MM.1S (cell line): ENCODE measurements at regions not wholly inside any gene's neighbourhood (a gene's known extent, or its start where the extent isn't known, plus 50 kb on each side); places are given as distances from the start of the nearest gene placed in this dataset.
A peak's percentile ranks its signal among the peaks of the same experiment; 100 is the strongest.

Experiments used
- DNase-seq: peaks from one replicate; pipeline ENCODE4 v3.0.0-alpha.2; 2015
- H2AFZ ChIP-seq: fragments of 300-600 bp; sonication (generic); 2 replicates; pipeline ENCODE4 v1.6.0; 2016; ENCODE audit warnings: antibody characterized with exemption, low read length
- H3F3A ChIP-seq: fragments of 300-600 bp; sonication (generic); 2 replicates; pipeline ENCODE4 v1.6.1; 2016; ENCODE audit warnings: mild to moderate bottlenecking, antibody characterized with exemption, low read length, moderate library complexity, mixed read lengths; ENCODE audit not compliant: insufficient read depth
- H3K27ac ChIP-seq: fragments of 300-600 bp; sonication (generic); 2 replicates; pipeline ENCODE4 v1.5.1; 2016; ENCODE audit warnings: mild to moderate bottlenecking, low read length
- H3K27me3 ChIP-seq: fragments of 300-600 bp; sonication (generic); replicated peaks from 2 replicates; pipeline ENCODE4 v1.6.0; 2016; ENCODE audit warnings: low read length; ENCODE audit not compliant: insufficient read depth
- H3K36me3 ChIP-seq: fragments of 300-600 bp; sonication (generic); replicated peaks from 2 replicates; pipeline ENCODE4 v1.6.1; 2016; ENCODE audit warnings: mild to moderate bottlenecking, low read length, mixed read lengths; ENCODE audit not compliant: insufficient read depth
- H3K4me1 ChIP-seq: fragments of 300-600 bp; sonication (generic); 2 replicates; pipeline ENCODE4 v1.6.1; 2016; ENCODE audit warnings: low read length, mixed read lengths
- H3K4me2 ChIP-seq: fragments of 300-600 bp; sonication (generic); 2 replicates; pipeline ENCODE4 v1.6.0; 2016; ENCODE audit warnings: low read depth, low read length
- H3K4me3 ChIP-seq: fragments of 300-600 bp; sonication (generic); 2 replicates; pipeline ENCODE4 v1.5.1; 2016; ENCODE audit warnings: low read length, mixed read lengths
- H3K79me2 ChIP-seq: fragments of 300-600 bp; sonication (generic); 2 replicates; pipeline ENCODE4 v1.6.1; 2016; ENCODE audit warnings: mixed run types, low read length, mixed read lengths
- H3K9ac ChIP-seq: fragments of 300-600 bp; sonication (generic); 2 replicates; pipeline ENCODE4 v1.6.1; 2016; ENCODE audit warnings: low read length, mixed read lengths
- H3K9me2 ChIP-seq: fragments of 300-600 bp; sonication (generic); replicated peaks from 2 replicates; pipeline ENCODE4 v1.6.1; 2016; ENCODE audit warnings: mild to moderate bottlenecking, low read length, mixed read lengths; ENCODE audit not compliant: insufficient read depth
- H3K9me3 ChIP-seq: fragments of 300-600 bp; sonication (generic); replicated peaks from 2 replicates; pipeline ENCODE4 v1.6.1; 2016; ENCODE audit warnings: mild to moderate bottlenecking, low read length, mixed read lengths; ENCODE audit not compliant: insufficient read depth
- H4K20me1 ChIP-seq: fragments of 300-600 bp; sonication (generic); 2 replicates; pipeline ENCODE4 v1.6.1; 2016; ENCODE audit warnings: mild to moderate bottlenecking, low read length, moderate library complexity, mixed read lengths; ENCODE audit not compliant: insufficient read depth
- CTCF ChIP-seq: fragments of 300-600 bp; sonication (generic); IDR thresholded peaks from 2 replicates; pipeline ENCODE4 v1.5.1; 2016; ENCODE audit warnings: antibody characterized with exemption, low read length, mixed read lengths
- EZH2 ChIP-seq: fragments of 300-600 bp; sonication (generic); optimal IDR thresholded peaks from 2 replicates; pipeline ENCODE3; 2017; ENCODE audit warnings: low read depth, mild to moderate bottlenecking, antibody characterized with exemption, low read length, mixed read lengths
- EZH2phosphoT487 ChIP-seq: fragments of 300-600 bp; sonication (generic); IDR thresholded peaks from 2 replicates; pipeline ENCODE4 v1.6.1; 2018; ENCODE audit warnings: antibody characterized with exemption, low read length

DNA sequence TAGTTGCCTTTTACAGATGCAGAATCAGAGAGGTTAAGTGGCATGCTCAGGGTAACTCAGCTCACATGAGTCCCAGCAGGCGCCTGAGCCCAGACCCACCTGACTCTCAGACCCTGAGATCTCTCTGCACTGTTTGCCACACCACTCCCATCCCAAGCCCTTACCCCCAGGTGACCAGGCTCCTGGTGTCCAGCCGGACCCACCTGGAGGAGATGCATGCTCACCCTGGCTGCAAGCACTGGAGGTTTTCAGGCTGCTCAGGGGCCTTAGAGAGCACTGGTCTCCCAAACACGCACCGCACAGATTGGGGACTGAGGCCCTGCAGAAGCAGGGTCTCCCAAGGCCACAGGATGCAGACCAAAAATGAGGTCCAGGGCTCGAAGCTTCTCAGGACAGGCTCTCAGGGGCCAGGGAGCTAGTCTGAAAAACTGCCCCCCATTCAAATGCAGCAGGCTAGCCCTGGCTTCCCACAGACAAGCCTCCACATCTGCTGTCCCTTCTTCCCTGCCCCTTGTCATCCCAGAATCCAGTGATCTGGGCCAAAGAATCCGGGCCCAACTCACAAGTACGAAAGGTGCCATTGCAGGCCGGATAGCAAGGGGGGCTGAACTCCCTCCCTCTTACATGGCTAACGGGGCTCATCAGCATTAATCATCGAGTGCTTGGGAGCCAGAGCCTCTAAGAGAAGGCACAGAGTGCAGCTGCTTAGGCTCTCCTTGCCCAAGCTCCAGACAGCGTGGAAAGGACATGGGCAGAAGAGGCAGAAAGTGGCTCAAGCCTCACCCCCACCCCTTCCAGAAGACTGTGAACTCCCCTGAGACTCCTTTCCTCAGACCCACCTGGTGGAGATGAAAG is 90.2 kb upstream of the PRR20G start:
- H3K4me2 ChIP-seq: no peak overlapping the region
- peaks cover 8% of the 10 kb centered on the region; the same call in 1 of the 2 replicates for H3K27me3 ChIP-seq
- H3K9ac ChIP-seq: no peak overlapping the region
- DNase-seq: no peak
- no peak overlapping the region for H3K4me3 ChIP-seq
- no peaks in the 10 kb centered on the region for H3K4me1 ChIP-seq
- no peaks in the 10 kb centered on the region for H4K20me1 ChIP-seq
- no peak overlapping the region for H2AFZ ChIP-seq
- TF ChIP-seq CTCF (no peak), EZH2 (no peak), EZH2phosphoT487 (no peak)
- H3K9me3 ChIP-seq: no peaks in the 10 kb centered on the region
- H3K36me3 ChIP-seq: no peaks in the 10 kb centered on the region
- H3F3A ChIP-seq: no peaks in the 10 kb centered on the region
- no peak overlapping the region for H3K27ac ChIP-seq
- no peaks in the 10 kb centered on the region for H3K9me2 ChIP-seq
- H3K79me2 ChIP-seq: no peaks in the 10 kb centered on the region

DNA sequence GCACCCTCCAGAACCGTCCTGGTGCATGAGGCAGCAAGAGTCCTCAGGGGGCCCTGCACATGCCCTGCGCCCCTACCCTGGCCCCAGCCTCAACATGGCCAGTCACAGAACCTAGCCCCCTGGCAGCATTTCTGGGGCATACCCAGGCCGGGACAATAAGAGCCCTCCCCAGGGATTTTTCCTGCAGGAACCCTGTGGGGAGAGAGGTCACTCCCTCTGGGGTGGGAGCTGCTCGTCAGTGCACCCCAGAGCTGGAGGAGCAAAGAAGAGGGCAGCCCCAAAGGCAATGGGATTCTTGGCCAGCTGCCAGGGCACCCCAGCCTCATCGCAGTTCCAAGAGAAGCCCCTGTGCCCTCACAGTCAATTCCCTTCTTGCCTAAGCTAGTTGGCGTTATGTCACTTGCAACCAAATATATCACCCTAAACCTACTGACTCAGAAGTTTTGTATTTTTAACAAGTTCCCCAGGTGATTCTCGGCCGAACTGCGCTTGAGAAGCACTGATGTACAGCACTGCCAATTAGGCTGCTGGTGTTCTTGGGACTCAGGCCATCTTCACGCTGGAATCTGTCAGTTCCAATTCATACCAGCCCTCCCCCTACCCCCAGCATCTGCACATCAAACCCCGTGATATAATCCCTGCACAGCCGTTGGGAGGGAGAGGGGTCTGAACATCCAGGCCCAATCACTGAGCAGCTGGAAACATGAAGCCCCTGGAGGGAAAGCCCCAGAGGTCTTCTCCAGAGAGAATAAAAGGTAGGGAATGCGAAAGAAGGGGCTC is 87.5 kb upstream of the PRR20G start:
- Histone ChIP-seq H3F3A (no peaks in the 10 kb centered on the region), H3K27ac (no peak overlapping the region), H3K9me2 (no peaks in the 10 kb centered on the region), H3K9ac (no peak overlapping the region), H3K9me3 (no peaks in the 10 kb centered on the region), H4K20me1 (no peaks in the 10 kb centered on the region), H3K4me3 (no peak overlapping the region), H3K27me3 (peaks cover 6% of the 10 kb centered on the region; the same call in 1 of the 2 replicates), H3K4me1 (no peaks in the 10 kb centered on the region), H2AFZ (no peak overlapping the region), H3K79me2 (no peaks in the 10 kb centered on the region), H3K4me2 (no peak overlapping the region), H3K36me3 (no peaks in the 10 kb centered on the region)
- TF ChIP-seq EZH2phosphoT487: no peak
- TF ChIP-seq CTCF: no peak
- TF ChIP-seq EZH2: no peak
- DNase-seq: no peak

DNA sequence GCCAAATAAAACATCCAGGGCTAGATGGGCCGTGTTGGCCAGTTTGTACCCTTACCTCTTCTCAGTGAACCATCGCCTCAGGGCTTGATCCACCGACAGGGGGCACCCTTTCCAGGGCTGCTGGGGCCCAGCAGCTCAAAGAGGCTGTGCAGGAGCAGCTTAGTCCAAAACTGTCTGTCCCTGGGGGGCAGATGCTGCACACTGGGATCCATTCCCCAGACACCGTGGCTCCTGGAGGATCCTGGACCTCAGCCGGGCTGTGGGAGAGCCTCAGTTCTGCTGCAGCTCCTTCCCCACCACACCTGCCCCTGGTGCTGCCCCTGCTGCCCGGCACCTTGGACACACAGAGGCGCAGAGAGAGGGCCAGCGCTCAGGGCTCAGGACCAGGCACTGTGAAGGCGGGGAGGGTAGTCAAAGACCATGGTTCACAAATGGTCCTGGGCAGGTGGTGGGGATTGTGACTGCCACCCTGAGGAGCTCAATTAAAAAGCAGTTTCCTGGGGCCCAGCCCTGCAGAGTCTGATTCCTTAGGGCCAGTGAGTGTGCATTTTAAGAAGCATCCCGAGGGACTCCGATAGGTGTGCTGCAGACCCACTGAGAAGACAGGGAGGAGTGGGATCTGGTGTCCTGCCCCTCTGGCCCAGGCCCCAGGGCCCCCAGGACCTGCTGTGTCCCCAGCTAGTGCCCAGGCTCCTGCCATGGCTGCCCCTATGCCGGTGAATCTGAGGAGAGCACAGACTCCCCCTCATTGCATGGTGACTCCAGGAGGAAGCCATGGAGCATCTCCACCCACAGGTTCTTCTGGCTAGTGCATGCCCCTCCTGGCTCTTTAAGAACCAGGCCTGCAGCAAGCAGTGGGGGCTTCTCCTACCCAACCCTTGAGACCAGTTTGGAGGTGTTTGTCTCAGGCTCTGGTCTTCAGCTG is 86.5 kb upstream of the PRR20G start:
- H3K4me3 ChIP-seq: no peak overlapping the region
- H3K27ac ChIP-seq: no peak overlapping the region
- H4K20me1 ChIP-seq: no peaks in the 10 kb centered on the region
- TF ChIP-seq EZH2phosphoT487: no peak
- TF ChIP-seq CTCF: peak; percentile 50
- H3K79me2 ChIP-seq: no peaks in the 10 kb centered on the region
- H3K36me3 ChIP-seq: no peaks in the 10 kb centered on the region
- no peak overlapping the region for H3K9ac ChIP-seq
- no peak overlapping the region for H2AFZ ChIP-seq
- H3K9me2 ChIP-seq: no peaks in the 10 kb centered on the region
- no peaks in the 10 kb centered on the region for H3F3A ChIP-seq
- H3K4me2 ChIP-seq: no peak overlapping the region
- H3K27me3 ChIP-seq: peaks cover 6% of the 10 kb centered on the region; the same call in 1 of the 2 replicates
- no peak for DNase-seq
- H3K4me1 ChIP-seq: no peaks in the 10 kb centered on the region
- H3K9me3 ChIP-seq: no peaks in the 10 kb centered on the region
